ENCODE measurements at regions not wholly inside any gene's neighbourhood (a gene's known extent, or its start where the extent isn't known, plus 50 kb on each side); places are given as distances from the start of the nearest gene placed in this dataset.

DNA sequence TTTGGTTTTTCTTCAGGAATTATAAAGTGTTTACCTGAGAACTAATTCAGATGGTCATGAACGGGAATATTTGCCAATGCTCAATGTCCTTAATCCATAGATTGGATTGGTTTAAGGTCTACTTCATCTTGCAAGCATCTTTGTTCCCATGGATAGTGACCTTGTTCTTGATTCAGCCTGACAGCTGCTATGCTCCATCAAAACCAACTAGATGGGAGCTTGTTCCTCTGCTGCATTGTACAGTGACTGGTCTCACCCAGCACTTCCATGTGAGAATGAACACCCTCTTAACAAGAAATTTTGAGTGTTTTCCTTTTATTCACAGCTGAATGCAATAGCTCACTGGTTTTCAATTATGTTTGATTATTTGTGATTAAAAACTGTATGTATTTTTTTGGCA is 312.6 kb upstream of the ACTBL2 start:
- DNase-seq (ENCODE audit: low spot score), result no peak

DNA sequence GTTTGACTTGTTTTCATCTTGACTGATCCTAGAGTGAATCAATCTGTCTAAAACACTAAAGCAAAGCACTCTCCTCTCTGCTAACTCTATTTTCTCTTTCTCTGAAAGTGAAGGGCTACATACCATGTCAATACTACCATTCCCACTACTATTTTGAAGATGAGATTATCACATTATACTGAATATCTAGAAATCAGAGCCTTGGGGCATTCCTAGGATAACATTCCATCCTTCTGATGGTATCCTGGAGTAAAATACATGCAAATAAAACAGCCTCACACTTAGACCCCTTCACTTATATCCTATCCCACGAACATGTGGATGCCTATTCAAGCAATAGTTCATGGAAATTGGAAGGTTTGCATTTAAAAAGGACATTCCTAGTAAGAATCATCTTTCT is 309.3 kb upstream of the ACTBL2 start:
- DNase-seq (ENCODE audit: low spot score), result no peak

DNA sequence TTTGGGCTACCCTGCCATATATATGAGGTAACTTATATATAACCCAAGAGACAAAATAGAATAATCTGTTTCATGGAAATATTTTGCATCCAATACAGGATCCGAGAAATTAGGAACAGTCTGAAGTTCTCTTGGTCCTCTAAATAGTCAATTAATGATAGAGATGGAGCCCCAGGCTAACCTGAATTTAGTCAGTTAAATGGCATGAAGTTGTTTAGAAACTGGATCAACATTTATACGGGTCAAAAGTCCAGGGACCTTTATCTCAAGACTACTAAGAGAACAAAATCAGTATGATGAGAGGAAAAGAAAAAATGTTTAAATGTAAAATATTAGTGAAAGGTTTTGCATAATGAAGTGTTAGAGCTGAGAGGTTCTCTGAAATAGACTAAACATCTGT is 303.3 kb upstream of the ACTBL2 start:
- no peak for DNase-seq (ENCODE audit: low spot score)

DNA sequence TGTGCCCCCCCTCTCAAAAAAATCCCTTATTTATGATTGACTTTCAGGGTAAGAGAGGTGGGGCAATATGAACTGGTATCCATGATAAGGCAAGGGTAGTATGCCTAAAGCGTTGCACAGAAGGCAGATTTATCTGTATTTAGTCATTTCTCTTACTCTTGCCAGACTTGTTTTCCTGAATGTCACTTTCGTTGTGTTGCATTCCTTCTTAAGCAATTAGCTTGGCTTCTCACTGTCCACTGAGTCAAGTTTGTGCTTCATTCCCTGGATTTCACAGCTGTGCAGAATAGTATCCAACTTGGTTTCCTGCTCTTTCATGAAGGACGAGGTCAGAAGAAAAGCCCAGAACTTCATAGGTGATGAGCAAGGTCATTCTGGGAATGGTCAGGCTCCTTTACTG is 301.5 kb upstream of the ACTBL2 start:
- DNase-seq (ENCODE audit: low spot score), result no peak

DNA sequence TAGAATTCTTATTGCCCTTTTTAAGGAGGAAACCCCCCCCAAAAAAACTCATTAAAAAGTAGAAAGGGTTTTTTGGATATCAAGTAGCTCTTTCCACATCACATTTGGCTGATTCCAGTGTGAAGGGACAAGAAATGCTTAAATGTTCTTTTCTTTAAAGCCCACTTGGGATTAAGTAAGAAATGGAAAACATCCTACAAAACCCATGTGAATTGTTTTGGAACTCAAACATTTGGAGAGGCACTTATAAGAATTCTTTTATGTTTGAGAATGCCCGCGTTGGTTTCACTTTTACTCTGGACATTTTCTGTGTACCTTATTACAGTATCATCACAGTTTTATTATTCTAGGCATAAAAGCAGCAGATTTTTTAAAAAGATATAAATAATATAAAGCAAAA is 301.1 kb upstream of the ACTBL2 start:
- no peak for DNase-seq (ENCODE audit: low spot score)

DNA sequence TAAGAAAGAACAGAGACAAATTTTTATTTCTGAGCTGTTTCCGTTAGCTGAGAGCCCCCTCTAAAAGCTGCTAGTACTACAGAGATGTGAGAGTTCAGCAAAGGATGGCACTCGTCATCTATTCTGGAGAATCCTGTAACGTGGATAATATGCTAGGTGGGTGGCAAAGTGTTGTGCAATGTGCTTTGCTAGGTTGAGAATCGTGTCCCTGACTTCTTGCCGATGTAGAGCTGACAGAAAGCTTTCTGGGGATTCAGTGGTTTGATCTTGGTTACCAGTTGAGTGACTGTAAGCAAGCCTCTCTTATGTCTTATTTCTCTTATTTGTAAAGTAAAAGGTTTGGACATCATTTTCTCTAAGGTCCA is 298.3 kb upstream of the ACTBL2 start:
- no peak for DNase-seq (ENCODE audit: low spot score)

DNA sequence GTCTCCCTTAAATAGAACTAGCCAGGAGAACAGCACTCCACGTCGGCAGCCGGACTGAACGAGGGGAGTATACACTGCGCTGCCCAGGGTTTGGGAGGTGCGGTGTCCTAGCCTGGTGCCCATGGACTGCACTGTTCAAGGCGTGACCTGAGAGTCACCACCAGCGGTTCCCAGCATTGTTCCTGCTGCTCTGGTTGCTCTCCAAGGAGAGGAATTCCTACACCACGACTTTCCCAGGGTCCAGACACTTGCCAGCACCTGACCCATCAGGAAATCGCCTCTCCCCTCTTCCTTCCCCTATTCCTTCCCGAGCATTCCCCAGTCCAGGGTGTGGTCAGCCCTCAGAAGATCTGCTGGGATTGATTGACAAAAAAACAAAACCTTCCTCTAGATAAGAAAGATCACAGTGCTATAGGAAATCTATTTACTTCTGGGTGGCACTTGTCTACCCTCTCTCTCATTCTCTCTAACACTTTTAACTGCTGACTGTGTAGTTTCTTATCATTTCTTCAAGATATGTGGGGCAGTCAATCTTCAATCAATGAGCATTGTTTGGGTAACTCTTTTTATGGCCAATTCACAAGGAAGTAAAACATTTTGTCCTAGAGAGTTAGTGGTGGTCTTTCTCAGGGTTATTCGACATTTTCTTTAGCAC is 297.8 kb upstream of the ACTBL2 start:
- no peak for DNase-seq (ENCODE audit: low spot score)

DNA sequence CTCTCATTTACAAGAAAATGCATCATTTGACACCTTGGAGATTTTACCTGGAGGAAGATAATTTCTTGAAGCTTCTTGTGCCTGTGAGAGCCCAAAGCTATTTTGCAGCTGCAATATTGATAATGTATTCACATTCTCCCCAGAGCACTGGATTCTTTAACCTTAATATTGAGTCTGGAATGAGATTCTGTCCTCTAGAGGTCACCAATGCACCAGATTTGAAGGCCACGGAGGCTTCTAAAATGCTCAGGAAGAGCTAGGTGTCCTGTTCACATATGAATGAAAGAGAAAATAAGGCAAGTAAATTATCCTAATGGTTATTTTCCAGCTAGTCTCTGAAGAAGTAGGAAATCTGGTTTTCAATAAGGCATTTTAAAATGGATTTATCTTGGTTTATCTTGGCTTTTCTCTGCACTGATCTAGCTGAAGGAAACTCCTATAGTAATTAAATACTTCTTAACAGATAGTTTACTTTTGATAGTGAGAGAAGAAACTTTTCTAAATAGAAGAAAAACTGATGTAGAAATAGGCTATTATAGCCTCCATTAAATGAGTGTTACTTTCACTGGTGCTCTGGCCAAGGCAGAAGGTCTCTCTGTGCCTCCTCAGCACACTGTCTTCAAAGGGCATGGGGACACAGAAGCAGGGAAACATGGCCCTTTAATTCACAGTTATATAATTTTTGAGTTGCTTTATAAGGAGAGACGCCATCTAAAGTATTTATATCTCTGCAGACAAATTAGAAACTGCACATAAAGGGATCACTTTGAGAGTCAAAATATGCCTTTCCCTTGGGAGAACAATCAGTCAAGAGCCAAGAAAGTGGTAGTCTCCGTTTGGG is 297.0 kb upstream of the ACTBL2 start:
- peak; percentile 28 for DNase-seq (ENCODE audit: low spot score)

DNA sequence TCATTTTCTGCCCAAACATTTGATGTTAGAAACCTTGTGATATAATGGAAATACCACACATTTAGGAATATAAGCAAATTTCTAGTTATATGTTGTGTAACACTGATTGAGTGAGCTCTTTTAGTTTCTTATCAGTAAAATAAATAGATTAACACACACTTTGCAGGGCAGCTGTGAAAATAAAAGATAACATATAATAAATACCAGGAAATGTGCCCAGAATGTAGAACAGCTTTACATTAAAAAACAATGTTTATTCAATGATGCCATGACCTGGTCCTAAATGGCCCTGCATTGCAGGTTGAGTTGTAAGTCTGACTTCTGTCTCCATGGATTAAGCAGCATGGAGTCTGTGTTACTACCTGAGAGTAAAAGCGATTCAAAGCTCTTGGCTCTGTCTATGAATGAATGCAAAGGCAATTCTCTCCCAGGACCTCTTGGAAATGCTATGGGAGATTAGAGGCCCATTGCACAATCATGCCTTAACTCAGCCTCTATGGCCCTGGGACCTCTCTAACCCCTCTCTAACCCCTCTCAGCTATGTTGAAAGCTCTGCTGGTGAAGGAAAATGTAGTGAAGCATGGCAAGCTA is 296.0 kb upstream of the ACTBL2 start:
- DNase-seq (ENCODE audit: low spot score), result no peak

DNA sequence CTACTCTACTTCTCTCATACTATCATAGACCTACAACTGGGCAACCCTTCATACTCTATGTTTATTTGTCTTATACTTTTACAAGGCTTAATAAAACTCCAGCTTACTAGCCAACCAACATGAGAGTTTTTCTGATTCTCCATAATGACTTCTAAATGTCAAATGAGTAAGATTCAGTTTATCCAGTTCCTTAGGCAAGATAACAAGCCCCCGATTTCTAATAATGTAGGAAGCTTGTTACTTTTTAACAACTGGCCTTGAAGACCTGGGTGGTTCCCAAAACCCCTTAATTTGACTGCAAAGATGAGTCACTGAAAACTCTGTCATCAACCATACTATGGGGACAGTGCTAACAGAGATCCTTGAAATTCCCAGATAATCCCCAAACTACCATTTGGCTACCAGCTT is 294.6 kb upstream of the ACTBL2 start:
- no peak for DNase-seq (ENCODE audit: low spot score)

DNA sequence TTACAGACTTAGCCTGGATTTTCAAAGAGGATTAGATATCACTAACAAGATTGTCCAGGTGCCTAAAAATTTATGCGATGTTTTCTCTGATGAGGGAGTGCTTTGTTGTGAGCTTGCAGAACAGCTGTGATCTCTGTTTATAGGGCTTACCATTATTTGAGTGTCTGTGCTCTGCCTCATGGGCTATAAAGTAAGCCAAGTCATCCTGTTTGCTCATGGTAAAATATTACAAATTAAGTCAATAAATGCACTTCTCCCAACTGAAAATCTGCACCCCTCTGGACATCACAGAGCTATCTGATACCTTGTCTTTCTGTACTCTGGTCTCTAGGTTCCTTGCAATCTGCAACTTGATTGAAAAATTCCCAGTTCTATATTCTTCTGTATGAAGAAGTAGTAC is 293.4 kb upstream of the ACTBL2 start:
- no peak for DNase-seq (ENCODE audit: low spot score)

DNA sequence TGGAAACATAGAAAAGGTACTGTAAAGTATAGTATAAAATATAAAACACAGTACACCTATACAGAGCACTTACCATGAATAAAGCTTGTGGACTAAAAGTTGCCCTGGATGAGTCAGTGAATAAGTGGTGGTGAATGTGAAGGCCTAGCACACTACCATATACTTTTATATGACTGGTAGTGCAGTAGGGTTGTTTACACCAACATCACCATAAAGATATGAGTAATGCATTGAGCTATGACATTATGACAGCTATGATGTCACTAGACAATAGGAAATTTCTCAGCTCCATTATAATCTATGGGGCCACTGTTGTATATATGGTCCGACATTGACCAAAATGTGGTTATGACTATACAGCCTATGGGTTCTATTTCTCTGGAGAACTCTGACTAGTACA is 291.8 kb upstream of the ACTBL2 start:
- DNase-seq (ENCODE audit: low spot score), result no peak

DNA sequence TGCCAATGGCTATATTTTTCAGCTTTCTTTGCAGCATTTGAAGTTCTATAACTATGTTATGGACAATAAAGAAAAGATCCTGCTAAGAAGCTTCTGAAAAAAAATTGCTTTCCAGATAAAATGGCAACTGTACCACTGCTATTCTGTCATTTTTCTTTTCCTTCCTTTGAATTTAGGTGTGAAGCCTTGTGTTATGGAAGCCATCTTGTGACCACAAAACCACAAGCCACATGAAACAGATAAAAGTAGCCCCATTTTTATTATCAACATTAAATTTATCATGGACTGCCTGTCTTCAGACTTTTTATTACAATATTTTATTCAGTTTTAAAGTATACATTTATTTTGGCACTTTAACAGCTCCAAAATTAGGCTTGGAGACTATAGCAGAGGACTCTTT is 289.9 kb upstream of the ACTBL2 start:
- DNase-seq (ENCODE audit: low spot score), result no peak

DNA sequence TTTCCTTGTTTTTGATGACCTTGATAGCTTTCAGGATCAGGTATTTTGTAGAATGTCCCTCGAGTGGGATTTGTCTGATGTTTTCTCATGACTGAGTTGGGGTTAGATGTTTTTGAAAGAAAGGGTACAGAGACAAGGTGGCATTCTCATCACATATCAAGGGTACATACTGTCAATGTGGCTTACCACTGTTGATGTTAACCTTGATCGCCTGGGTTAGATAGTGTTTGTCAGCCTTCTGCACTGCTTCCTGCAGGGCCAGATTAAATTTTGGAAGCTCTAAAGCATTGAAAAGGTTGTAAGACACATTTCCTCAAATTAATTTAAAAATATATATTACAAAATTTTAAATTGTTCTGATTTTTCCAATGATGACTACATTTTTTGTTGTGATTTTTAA is 287.4 kb upstream of the ACTBL2 start:
- DNase-seq (ENCODE audit: low spot score), result no peak

DNA sequence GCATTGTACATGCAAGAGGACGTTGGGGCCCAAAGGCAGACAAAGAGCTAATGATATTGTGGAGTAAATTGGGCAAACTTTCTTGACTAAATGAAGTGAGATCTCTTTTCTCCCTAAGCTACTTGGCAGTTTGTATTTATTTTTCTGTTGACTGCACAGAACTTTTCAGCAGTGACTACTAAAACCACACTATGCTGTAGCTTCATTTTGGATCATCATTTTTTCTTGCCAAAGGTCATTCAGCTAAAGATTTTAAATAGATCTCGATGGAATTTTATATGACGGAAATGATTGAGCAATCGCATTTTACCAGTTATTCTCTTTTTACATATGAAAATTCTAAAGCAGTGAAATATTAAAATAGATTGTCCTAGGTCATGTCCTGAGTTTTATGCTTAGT is 286.1 kb upstream of the ACTBL2 start:
- no peak for DNase-seq (ENCODE audit: low spot score)

DNA sequence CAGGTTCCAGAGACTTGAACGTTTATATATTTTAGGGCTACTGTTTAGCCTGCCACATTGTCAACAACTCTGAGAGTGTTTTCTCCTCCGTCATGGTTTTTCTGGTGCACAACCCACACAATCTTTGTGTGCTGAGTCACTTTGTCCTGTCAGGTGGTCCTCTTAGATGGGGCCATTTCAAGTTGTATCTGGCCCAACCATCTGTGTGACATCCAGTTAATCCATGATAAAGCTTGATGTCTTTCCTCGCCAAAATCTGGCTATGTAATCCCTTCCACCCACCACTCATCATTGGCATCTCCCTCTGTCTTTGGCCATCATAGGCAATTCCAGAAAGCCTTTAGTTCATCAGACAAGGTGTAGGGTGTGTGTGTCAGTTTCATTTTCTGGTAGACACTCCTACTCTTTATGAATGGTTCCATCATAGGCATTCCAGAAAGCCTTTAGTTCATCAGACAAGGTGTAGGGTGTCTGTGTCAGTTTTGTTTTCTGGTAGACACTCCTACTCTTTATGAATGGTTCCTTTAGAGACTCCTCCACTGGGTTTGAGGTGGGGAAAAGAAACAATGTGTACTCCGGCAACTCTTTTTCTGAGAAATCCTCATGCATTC is 282.0 kb upstream of the ACTBL2 start:
- no peak for DNase-seq (ENCODE audit: low spot score)

DNA sequence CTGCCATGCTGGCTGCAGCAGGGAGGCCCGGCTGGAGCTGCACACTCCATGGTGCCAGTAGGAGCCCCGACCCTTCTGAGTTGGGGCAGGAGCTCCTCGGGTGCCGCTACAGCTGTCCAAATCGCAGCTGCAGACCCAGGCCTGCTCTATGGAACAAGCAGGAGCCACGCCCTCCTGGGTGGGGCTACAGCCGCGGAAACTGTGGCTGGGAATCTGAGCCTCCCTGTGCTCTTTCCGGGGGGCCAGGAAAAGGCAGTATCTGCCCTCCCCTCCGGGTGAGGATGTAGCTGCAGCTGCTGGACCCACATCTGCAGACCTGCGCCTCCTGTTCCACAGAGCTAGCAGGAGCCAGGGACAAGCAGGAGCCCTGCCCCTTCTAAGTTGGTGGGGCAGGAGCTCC is 278.9 kb upstream of the ACTBL2 start:
- no peak for DNase-seq (ENCODE audit: low spot score)

DNA sequence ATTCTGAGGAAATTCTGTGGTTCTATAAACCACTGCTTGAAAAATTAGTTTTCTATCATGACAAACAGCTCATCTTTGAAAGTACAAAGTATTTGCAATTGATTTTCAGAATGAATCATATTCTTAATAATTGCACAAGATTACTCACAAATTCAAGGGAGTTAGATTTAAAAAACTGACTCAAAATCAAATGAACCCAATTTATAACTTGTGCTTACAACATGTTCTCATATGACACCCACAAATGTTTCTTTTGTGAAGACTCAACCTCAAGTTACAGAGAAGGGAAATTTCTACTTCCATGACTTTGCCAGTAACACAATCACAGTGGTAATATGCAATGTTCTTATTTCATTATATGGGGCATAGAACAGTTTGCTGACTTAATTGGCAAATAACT is 272.0 kb upstream of the ACTBL2 start:
- no peak for DNase-seq (ENCODE audit: low spot score)

DNA sequence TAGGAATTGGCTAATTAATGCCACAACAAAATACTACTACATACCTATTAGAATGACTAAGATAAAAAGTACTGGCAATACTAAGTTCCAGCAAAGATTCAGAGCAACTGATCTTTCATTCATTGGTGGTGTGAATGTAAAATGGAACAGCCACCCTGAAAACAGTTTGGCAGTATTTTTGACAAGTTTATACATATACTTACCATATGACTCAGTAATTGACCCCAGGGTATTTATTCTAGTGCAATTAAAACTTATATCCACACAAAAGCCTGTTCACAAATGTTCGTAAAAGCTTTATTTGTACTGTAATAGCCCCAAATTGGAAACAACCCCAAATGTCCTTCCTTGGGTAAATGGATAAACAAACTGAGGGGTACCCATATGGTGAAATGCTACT is 270.8 kb upstream of the ACTBL2 start:
- DNase-seq (ENCODE audit: low spot score), result no peak

DNA sequence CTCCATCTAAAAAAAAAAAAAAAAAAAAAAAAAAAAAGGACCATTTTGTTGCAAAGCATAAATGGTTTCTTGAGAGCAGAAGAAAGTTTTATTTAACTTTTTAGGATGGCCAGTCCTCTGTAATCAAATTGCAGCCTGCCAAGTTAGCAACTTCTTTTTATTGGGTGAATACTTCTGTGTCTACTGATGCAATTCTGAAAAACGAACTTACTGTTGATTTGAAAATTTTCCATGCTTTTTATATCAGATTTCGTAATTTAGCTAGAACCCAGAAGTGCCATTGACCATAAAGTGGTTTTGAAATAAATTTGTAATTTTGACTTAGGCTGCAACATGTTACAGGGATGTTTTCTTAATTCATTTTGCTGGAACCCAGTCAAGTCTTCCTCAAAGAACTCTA is 269.1 kb upstream of the ACTBL2 start:
- no peak for DNase-seq (ENCODE audit: low spot score)

DNA sequence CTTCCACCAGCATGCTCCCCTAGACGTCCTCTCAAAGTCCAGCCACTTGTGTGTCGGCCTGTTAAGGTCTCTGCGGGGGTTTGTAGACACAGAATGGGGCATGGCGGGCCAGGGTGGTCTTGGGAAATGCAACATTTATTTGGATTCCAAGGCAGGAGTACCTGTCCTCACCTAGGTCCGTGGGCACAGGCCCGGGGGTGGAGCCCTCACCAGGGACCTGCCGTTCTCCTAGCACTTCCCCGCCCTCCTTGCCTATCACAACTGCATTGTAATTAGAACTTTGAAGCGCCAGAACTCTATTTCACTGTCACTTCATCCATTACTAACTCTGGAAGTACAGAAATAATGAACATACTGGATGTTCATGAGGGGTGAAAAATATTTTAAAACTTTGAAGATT is 268.3 kb upstream of the ACTBL2 start:
- DNase-seq (ENCODE audit: low spot score), result no peak

DNA sequence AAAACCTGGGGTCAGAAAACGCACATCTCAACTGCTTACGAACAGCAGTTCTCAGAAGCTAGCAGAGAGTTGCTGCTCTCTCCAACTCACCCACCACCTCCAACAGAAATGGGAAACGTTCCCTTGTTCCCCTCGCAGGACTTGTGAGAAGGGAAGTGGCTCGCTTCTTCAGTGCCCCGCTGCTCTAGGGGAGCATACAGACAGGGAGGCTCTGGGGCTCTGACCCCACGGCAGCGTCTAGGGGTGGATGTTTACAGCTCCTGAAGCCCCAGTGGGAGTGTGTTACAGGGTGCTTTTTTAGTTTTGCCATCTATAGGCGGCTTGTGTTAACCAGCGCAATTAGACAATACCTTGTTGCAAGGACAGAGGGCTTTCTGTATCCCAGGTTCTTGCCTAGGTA is 267.7 kb upstream of the ACTBL2 start:
- no peak for DNase-seq (ENCODE audit: low spot score)

DNA sequence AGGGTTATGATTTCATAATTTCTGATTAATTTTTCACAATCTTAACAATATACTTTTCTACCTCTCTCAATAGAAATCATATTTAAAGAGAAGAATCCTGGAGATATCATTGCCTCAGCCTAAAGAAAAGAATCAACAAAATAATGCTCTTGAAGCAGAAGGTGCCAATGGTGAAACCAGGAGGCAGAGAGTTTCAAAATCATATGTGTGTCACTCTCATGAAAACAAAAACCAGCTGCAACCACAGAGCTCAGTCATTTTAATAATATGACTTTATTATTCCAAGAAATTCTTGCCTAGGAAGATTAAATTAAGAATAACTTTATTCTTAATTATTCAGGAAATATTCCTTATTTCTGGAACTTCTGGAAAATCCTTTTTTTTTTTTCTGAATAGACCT is 266.8 kb upstream of the ACTBL2 start:
- no peak for DNase-seq (ENCODE audit: low spot score)
